Fibroblast of lung (primary cell): ENCODE measurements at regions not wholly inside any gene's neighbourhood (a gene's known extent, or its start where the extent isn't known, plus 50 kb on each side); places are given as distances from the start of the nearest gene placed in this dataset.

Source experiments
- DNase-seq, 2 donors: peaks; one replicate each; pipeline versions ENCODE4 v3.0.0 to v3.0.0-alpha.2; 2010; ENCODE audit warnings: low read depth in 2 of 2
- H2AFZ ChIP-seq: 2 replicates; pipeline ENCODE4 v1.5.1; 2012; ENCODE audit warnings: low read length, control low read depth, inconsistent platforms
- H3K27ac ChIP-seq: 2 replicates; pipeline ENCODE4 v1.5.1; 2011; ENCODE audit warnings: low read length, control low read depth; ENCODE audit not compliant: insufficient read depth
- H3K27me3 ChIP-seq: 2 replicates; pipeline ENCODE4 v1.5.1; 2011; ENCODE audit warnings: mild to moderate bottlenecking, low read length; ENCODE audit not compliant: control insufficient read depth, insufficient read depth
- H3K36me3 ChIP-seq: 2 replicates; pipeline ENCODE4 v1.5.1; 2011; ENCODE audit warnings: low read length; ENCODE audit not compliant: control insufficient read depth, insufficient read depth
- H3K4me1 ChIP-seq: 2 replicates; pipeline ENCODE4 v1.5.1; 2011; ENCODE audit warnings: low read length; ENCODE audit not compliant: control insufficient read depth, insufficient read depth; ENCODE audit errors: extremely low read depth
- H3K4me2 ChIP-seq: 2 replicates; pipeline ENCODE4 v1.5.1; 2011; ENCODE audit warnings: low read length, control low read depth; ENCODE audit not compliant: insufficient read depth; ENCODE audit errors: extremely low read depth
- H3K4me3 ChIP-seq, 4 experiments: fragments of 200-600 bp in 1 of 4; sonication (generic) in 1 of 4; replicated peaks in 1 of 4; 2 replicates each; pipeline ENCODE4 v1.5.1; 2011 to 2016; ENCODE audit warnings: low read length in 4 of 4, low read depth in 3 of 4, mild to moderate bottlenecking in 3 of 4, control low read depth in 2 of 4, inconsistent platforms in 1 of 4, mixed read lengths in 1 of 4; ENCODE audit not compliant: insufficient read depth in 1 of 4; ENCODE audit errors: control extremely low read depth in 1 of 4
- H3K79me2 ChIP-seq: 2 replicates; pipeline ENCODE4 v1.5.1; 2012; ENCODE audit warnings: mild to moderate bottlenecking, low read length, inconsistent platforms; ENCODE audit not compliant: control insufficient read depth, insufficient read depth
- H3K9ac ChIP-seq: 2 replicates; pipeline ENCODE4 v1.5.1; 2011; ENCODE audit warnings: mild to moderate bottlenecking, low read length, control low read depth; ENCODE audit not compliant: insufficient read depth
- H3K9me3 ChIP-seq: 2 replicates; pipeline ENCODE4 v1.5.1; 2012; ENCODE audit warnings: low read depth, low read length; ENCODE audit not compliant: control insufficient read depth, insufficient read depth
- H4K20me1 ChIP-seq: 2 replicates; pipeline ENCODE4 v1.5.1; 2011; ENCODE audit warnings: low read length; ENCODE audit not compliant: control insufficient read depth, insufficient read depth; ENCODE audit errors: extremely low read depth
- CTCF ChIP-seq, 2 donors: IDR thresholded peaks in 1 of 2; conservative IDR thresholded peaks in 1 of 2; 1 replicate in 1 of 2; 2 replicates in 1 of 2; pipeline ENCODE4 v1.5.1; 2011 to 2012; ENCODE audit warnings: low read length in 2 of 2, control low read depth in 1 of 2, inconsistent platforms in 1 of 2, low read depth in 1 of 2, mild to moderate bottlenecking in 1 of 2
- EZH2 ChIP-seq: IDR thresholded peaks from 2 replicates; pipeline ENCODE4 v1.5.1; 2012; ENCODE audit warnings: low read length, control low read depth, mild to moderate bottlenecking; ENCODE audit errors: missing control alignments

- H3K4me1 ChIP-seq, result peaks cover 3% of the 10 kb centered on the region
- TF ChIP-seq CTCF (conservative IDR thresholded peaks at IDR 0.05 in 1 of 2, IDR thresholded peaks at IDR 0.05 in 1 of 2; ENCODE audit: low read depth in 1 of 2, low read length in 2 of 2) (no peak), EZH2 (no peak)
- H3K27ac ChIP-seq, result no peak overlapping the region
- H3K4me2 ChIP-seq, result no peak overlapping the region
- H3K4me3 ChIP-seq, result no peak overlapping the region
- no peak for DNase-seq
- no peaks in the 10 kb centered on the region for H3K27me3 ChIP-seq
- no peak overlapping the region for H2AFZ ChIP-seq
- no peak overlapping the region for H3K9ac ChIP-seq
- no peaks in the 10 kb centered on the region for H3K36me3 ChIP-seq
- H3K9me3 ChIP-seq, result no peaks in the 10 kb centered on the region
- no peaks in the 10 kb centered on the region for H3K79me2 ChIP-seq
- H4K20me1 ChIP-seq, result no peaks in the 10 kb centered on the region
Observed at GRCh38 chr10:118521415-118522117, 73.9 kb downstream of the PRLHR start.

- TF ChIP-seq CTCF (conservative IDR thresholded peaks at IDR 0.05 in 1 of 2, IDR thresholded peaks at IDR 0.05 in 1 of 2; ENCODE audit: low read depth in 1 of 2, low read length in 2 of 2) (no peak), EZH2 (no peak)
- H3K9ac ChIP-seq, result no peak overlapping the region
- H3K79me2 ChIP-seq, result no peaks in the 10 kb centered on the region
- no peak overlapping the region for H3K4me3 ChIP-seq
- no peak for DNase-seq
- H3K27me3 ChIP-seq, result no peaks in the 10 kb centered on the region
- peaks cover 3% of the 10 kb centered on the region for H3K4me1 ChIP-seq
- H3K27ac ChIP-seq, result no peak overlapping the region
- no peaks in the 10 kb centered on the region for H3K9me3 ChIP-seq
- H3K36me3 ChIP-seq, result no peaks in the 10 kb centered on the region
- no peak overlapping the region for H2AFZ ChIP-seq
- H3K4me2 ChIP-seq, result no peak overlapping the region
- no peaks in the 10 kb centered on the region for H4K20me1 ChIP-seq
Observed at GRCh38 chr10:118520116-118520742, 75.2 kb downstream of the PRLHR start.

- Histone ChIP-seq H3K36me3 (no peaks in the 10 kb centered on the region), H3K27me3 (no peaks in the 10 kb centered on the region), H3K27ac (no peak overlapping the region), H3K4me2 (no peak overlapping the region), H4K20me1 (no peaks in the 10 kb centered on the region), H3K9ac (no peak overlapping the region), H2AFZ (no peak overlapping the region), H3K9me3 (no peaks in the 10 kb centered on the region), H3K4me3 (no peak overlapping the region), H3K79me2 (no peaks in the 10 kb centered on the region), H3K4me1 (peaks cover 1% of the 10 kb centered on the region)
- TF ChIP-seq EZH2 (no peak), CTCF (conservative IDR thresholded peaks at IDR 0.05 in 1 of 2, IDR thresholded peaks at IDR 0.05 in 1 of 2; ENCODE audit: low read depth in 1 of 2, low read length in 2 of 2) (no peak)
- no peak for DNase-seq
Observed at GRCh38 chr10:118518095-118518494, 77.4 kb downstream of the PRLHR start.
